HT1080 (cell line): ENCODE measurements at regions not wholly inside any gene's neighbourhood (a gene's known extent, or its start where the extent isn't known, plus 50 kb on each side); places are given as distances from the start of the nearest gene placed in this dataset.
A peak's percentile ranks its signal among the peaks of the same experiment; 100 is the strongest.

Experiments used
- DNase-seq: peaks from one replicate; pipeline ENCODE4 v3.0.0-alpha.2; 2015; ENCODE audit warnings: low read depth

DNA sequence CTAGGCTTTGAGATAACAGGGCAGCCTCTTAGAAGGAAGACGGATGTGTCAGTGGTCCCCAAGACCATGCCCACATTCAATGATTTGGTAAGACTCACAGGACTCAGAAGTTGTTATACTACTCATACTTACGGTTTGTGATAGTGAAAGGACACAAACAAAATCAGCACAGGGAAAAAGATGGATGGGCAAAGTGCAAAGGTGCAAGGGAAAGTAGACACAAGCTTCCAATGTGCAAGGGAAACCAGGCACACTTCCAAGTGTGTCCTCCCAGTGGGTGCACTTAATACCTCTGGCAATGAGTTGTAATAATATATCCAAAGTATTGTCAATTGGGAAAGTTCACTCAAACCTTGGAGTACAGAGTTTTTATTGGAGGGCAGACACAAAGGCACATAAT, 53.8 kb upstream of the VCX start:
- no peak for DNase-seq

DNA sequence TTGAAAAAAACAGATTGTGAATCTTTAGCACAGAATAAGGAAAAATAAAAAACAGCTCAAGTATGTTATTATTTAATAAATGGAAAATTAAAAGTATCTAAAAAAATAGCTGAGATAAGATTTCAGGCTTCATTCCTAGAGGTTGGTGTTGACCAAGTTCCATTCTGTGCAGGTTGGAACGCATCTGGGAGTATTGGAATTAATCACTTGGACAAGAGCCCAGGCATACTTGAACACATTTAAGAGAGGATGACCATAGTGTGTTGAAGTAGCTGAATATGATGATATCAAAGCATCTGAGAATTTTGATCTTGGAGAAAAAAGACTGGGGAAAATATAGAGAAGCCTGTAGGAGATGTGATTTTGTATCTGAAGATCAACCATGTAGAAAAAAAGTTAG, 54.6 kb upstream of the VCX start:
- no peak for DNase-seq

DNA sequence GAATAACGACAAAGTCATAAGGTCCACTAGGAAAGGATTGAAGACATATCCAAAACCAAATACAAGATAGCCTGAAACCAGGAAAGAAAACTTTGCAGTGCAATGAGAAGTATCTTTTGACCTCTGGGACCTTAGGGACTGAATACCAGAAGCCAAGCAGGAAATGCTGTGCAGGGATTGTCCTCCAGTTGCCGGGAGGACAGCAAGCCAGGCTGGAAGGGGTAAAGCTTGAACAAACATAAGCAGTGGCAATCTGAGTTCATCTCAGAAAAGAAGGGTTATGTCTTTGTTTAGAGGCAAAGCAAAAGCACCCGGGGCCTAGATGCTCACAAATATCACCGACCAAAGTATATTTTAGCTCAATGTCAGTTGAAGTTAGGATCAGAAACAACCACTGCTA, 55.3 kb upstream of the VCX start:
- DNase-seq = no peak

DNA sequence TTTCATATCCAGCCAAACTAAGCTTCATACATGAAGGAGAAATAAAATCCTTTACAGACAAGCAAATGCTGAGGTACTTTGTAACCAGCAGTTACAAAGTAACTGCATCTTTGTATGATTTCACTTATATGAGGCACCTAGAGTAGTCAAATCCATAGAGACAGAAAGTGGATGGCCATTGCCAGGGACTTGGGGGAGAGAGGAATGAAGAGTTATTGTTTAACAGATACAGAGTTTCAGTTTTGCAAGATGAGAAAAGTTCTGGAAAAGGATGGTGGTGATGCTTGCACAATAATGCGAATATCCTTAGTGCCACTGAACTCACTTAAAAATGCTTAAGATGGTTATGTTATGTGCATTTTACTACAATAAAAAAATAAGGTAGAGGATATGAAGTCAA, 58.4 kb upstream of the VCX start:
- no peak for DNase-seq

DNA sequence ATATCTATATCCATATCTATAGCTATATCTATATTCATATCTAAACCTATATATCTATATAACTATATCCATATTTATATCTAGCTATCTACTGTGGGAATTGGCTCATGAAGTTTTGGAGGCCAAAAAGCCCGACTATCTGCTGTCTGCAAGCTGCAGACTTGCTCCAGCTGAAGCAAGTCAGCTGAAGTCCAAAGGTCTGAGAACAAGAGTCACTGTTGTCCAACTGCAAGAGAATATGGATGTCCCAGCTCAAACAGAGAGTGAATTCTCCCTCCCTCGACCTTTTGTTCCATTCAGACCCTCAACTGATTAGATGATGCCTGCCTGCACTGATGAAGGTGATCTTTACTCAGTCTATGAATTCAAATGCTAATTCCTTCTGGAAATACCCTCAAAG, 63.3 kb upstream of the VCX start:
- DNase-seq = no peak

DNA sequence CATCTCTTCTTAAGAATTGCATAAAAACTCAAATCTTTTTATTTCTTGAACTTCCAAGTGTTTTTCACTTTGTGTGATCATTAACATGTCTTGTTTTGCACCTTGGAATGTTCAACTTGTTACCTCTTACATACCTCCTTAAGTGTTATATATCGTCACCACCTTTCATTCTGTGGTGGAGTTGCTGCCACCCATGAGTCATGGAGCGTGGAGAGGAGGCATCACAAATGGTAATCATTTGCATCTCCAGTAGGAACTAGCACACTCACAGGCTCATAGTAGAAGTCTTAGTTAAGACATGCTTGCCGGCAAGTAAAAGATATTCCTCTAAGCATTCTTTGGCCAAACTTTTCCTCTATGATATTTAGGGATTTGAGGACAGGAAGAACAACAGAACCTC, 67.0 kb upstream of the VCX start:
- no peak for DNase-seq

DNA sequence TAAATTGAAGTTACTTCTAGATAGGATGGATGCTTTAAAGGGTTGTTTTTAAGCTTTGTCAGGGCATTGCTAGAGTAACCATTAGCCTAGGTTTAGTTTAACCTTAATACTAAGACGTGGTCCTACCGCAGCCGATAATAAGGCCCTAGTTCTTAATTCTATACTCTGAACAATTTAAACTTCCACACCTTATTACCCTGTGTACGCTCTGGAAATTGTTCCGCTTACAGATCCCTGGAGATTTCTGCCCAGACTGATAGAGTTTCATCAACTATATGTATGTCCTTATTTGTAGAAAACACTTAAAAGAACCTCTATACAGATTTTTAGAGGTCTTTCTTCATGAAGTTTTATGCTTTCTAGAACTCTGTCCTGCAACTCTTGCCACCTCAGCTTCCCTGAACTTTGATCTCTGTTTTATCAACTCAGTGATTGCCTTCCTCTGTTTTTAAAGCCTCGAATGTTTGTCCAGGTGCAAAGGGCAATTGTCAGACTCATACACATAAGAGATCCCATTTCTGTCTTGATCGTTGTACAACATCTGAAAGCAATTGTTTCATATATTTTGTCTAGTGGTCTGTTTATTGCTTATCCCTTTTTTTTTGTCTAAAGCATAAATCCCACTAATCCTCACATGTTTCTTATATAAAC, 71.1 kb upstream of the VCX start:
- no peak for DNase-seq

DNA sequence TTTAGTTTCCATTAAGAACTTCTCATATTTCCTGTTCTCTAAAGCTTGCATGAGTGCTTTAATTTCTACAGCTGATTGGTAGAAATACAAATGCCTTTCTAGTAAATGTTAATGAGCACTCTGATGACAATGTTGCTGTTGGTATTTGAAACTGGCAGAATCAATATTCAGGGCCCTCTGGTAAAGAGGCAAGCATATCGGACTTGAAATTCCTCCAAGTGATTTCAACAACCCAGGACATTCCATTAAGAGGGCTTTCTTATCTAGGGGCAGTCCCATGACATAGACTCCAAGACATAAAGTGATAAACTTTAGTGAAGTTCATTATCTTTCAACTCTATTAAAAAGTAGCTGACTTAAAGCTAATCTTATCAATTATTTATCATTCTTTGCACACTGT, 83.1 kb upstream of the VCX start:
- DNase-seq = no peak

DNA sequence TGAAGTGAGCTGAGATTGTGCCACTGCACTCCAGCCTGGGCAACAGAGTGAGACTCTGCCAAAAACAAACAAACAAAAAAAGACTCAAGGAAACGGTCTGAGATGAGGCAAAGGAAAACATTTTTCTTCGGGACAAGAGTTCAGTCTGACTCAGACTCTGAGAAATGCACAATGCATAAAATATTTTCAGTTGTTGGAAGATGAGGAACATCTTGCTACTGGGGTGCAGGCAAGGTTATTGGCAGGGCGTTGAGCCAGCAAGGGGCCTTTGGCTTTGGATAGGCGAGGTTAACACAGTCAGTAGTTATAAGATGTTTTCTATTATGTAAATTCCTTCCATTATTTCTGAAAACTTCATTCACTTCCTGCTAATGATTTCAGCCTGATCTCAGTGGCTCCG, 96.1 kb upstream of the VCX start:
- DNase-seq = peak; percentile 0

DNA sequence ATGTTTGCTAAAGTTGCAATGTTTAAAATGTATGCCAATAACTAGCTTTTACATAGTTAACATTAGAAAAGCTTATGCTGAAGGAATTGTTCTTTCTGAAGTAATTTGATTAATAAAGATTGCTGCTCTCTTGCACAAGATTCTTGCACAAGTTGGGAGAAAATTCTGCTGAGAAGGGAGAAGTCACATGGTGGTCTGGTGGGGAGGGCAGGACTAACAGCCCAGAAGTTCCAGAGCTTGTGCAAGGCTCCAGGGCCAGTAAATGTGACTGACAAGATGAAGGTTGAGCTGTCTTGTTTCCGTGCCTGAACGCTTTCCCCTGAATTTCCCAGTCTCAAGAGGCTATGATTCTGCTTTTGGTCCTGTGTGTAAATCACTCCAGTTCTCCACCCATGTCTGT, 112.9 kb upstream of the VCX start:
- no peak for DNase-seq

DNA sequence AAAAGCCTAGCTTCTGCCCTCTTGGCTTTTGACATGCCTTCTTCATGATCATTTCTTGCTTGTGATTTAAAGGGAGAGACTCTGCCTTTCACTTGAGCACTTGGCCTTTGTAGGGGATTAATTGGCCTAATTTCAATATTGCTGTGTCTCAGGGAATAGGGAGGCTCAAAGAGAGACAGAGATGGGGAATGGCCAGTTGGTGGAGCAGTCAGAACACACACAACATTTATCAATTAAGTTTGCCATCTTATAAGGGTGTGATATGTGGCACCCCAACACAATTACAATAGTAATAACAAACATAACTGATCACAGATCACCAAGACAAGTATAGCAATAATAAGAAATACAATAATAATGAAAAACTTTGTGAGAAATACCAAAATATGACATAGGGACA, 122.5 kb upstream of the VCX start:
- no peak for DNase-seq

DNA sequence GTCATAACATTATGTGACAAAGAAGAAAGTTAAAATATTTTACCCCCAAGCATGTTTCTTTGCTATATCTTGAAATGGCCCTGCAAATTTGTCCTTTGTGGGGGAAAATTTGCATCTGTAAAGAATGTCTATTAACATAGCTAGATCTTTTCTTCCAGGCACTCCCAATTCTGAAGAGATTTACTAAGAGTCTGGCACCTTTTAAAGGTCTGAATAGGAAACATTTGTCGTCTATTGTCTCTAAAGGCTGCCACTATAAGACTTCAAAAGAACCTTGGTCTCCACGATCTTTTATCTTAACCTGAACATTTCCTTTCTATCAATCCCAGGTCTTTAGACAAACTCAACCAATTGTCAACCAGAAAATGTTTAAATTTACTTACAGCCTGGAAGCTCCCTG, 128.6 kb upstream of the VCX start:
- DNase-seq = no peak

DNA sequence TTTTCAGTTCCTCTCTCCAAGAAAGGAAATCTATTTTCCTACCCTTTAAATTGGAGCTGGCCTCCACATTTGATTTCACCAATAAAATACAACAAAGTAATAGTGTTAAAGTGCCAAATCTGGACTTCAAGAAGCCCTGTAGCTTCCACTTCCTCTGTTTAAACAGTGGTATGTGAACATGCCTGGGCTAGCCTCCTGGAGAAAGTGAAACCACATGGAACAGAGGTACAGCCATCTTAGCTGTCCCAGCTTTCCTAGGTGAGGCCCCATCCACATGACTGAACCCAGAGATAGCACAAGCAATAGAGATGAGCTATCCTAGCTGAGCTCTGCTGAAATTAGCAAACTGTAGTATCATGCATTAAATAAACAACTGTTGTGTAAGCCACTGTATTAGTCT, 131.8 kb upstream of the VCX start:
- peak; percentile 0 for DNase-seq

DNA sequence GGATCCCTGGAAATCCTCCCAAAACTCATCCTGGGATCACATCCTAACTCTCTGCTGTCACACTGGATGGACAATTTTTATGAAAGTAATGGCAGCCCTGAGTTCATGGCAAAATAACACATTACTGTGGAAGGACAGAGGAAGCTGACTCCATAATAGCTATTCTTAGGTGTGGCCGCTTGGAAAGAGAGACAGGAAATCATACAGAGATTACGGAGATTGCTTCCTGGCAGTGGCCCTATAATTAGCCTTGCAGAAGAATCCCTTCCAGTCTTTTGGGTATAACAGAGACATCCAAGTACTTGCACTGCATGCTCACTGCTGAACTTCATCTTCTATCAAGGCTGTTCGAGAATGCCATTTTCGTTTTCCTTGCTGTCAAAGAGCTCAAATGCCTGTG, 133.1 kb upstream of the VCX start:
- DNase-seq = peak; percentile 3

DNA sequence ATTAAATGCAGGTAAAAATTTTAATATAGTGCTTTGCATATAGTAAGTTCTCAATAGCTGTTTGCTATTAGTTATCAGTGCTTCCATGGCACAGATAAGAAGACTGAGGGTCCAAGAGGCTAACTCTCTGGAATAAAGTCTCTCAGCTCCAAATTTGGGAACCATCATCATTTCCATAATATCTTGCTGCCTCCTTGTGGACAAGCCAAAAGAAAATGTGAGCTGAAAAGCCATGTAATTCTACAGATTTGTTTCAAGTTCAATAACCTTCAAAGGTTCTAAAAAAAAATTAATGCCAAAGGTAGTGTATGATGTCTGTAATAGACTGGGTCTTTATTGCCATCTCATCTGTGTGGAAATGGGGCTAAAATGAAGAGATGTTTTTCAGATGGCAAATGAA, 136.9 kb upstream of the VCX start:
- no peak for DNase-seq

DNA sequence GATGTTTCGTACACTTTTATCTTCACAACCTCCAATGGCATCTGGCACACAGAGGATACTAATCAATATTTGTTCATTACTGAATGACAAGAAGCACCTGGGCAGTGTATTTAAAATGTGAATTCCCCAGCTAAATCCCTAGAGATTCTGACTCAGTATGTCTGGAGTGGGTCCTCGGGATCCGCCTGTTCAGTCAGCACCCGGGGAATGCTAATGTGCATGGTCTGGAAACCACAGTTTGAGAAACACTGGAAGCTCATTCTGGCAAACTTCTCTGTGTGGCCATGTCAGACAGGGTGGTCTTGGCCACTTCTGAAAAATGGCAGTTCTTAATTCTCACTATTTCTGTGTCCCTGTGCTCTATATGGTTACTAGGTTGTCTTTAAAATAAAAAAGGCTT, 138.8 kb upstream of the VCX start:
- DNase-seq = no peak

DNA sequence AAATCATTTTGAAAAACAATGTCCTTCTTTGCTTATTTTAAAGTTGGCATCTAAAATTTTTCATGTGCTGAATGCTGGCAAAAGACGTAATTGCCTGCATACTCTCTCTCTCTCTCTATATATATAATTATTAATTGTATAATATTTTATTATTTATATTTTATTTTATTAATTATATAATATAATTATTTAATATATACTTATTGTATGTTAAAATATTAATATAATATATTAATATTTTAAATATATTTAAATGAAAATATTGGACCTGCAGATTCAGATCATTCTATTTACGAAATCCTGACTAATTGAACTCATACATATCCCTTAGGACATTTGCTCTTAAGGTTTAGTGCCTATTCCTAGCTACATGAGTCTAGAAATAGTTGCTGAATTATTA, 144.7 kb upstream of the VCX start:
- DNase-seq = no peak

DNA sequence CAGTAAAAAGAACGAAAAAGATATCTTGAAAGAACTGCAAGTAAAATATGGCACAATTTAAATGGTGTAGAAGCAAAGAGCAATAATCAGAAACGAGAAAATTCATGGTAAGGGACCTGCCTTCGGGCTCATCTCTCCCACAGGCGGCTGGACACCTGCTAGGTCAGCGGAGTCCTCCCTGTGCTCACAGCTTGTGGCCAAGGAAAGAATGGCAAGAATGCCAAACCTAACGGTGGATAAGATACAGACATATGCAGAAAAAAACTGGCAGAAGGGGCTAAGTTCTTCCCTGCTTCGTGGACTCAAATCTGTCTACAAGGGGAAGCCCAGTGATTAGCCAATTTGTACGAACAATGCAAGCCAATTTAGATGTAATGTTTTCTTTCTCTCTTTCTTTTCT, 152.1 kb upstream of the VCX start:
- peak; percentile 0 for DNase-seq

DNA sequence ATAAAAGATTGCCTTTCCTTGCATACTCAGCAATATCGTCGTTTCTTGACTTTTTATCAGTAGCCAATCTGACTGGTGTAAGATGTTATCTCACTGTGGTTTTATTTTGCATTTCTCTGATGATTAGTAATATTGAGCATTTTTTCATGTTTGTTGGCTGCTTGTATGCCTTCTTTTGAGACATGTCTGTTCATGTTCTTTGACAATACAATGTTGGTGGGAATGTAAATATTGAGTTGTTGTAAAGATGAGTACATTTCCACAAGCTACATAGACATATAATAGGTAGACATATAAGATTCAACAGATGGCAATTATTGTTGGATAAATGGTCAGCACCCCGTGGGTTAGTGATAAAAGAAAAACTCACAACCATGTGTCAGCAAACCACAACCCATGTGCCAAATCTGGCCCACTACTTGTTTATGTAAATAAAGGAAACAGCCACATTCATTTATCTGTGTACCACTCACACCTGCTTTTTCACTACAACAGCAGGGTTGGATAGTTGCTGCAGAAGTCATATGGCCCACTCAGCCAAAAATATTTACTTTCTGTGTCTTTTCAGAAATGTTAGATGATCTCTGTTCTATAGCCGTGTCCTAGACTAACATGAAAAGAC, 153.1 kb upstream of the VCX start:
- DNase-seq = no peak

DNA sequence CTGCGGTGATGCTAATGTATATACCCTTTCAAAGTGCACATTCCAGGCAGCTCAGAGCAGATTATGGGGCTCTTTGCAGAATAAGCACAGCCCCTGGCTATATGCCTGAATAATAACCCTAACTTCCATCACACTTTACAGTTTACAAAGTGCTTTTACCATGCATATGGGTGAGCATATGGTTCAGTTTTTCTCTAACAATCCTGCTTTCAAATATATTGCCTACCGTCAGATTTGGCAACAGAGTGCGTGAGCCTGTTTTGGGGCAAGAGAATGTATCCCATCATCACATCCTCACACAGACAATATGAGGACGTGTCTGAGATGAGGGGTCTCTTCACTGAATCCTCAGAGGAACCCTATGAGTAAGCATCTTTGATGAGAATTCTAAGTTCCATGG, 162.8 kb upstream of the VCX start:
- DNase-seq = no peak

DNA sequence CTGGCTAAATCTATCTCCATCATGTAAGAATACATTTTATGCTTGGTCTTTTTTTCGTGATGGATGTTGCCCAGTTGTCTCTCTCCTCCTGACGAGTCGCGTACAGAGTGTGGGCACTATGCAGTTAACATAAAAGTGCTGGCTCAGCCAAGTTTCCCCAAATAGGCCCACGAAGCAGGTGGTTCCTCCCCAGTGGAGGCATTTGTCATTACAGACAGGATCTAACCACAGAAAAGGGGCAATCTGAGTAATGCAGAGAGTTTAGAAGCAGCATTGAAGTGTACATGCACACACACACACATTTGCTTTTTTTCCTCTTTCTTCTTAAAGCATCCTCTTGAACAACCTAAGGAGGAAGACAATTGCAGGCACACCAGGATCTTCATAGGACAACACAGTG, 188.7 kb upstream of the VCX start:
- DNase-seq = no peak

DNA sequence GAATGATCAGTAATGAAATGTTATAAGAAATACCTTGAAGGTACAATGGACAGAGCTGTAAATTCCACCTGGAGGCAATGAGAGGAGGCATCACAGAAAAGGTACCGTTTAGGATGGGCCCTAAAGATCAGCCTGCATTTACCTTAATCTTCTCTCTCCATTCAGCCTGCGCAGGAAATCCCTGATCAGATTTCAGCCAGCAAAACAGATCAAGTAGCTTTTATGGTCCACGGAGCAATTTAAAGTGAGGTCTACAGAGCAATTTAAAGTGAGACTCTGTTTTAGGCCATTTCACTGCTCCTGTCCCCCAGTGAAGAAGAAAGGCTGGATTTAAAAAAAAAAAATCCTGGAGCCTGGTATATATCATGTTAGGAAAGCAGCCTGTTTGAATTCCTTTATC, 195.1 kb upstream of the VCX start:
- DNase-seq = no peak

DNA sequence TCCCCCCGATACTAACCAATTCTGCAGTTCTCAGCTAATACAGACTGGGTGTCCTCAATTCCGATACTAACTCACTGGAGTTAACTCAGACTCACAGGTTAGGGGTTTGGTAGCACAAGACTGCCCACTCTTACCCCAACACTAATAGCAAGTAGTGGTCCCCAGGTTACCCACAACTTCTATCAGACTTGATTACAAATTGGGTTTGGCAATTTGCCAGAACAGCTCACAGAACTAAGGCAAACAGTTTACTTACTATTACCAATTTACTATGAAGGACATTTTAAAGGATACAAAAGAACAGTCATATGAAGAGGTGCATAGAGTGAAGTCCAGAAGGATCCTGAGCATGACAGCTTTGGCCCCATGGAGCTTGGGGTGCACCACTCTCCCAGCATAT, 201.8 kb upstream of the VCX start:
- DNase-seq = no peak

DNA sequence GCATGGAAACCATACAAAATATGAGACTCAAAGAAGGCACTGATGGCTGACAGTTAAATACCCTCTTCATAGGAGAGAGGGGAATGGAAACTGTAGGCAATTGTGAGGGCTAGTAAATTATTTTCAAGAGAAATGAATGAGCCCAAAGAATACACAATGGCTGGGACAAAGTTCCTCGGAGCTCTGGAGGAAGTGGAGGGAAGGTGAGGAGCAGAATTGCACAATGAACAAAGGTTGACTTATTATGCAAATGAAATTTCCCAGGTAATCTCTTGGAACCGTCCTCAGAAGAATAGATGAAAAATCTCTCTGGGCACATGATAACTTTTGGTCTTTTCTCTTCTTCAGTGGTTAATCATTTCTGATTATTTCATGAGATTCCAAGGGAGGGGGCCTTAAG, 202.6 kb upstream of the VCX start:
- DNase-seq = no peak
